ENCODE measurements at regions not wholly inside any gene's neighbourhood (a gene's known extent, or its start where the extent isn't known, plus 50 kb on each side); places are given as distances from the start of the nearest gene placed in this dataset.

DNA sequence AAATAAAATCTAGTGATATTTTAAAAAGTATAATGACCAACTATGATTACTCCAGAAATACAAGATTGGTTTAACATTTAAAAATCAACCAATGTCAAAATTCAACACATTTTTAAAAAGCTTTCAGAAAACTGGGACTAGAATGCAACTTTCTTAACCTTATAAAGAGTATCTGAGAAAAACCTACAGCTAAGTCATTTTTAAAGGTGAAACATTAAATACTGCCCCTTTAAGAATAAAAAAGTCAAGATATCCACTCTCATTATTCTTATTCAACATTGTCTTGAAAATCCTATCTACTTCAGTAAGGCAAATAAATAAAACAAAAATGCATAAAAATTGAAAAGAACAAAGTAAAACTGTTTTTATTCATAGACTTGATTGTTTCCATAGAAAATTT is 673.2 kb downstream of the UQCRFS1 start:
- TF ChIP-seq POLR2AphosphoS5 (IDR thresholded peaks at IDR 0.05; ENCODE audit: low read depth, low read length) (no peak), POLR2A (IDR thresholded peaks at IDR 0.05; ENCODE audit: low read depth, low read length) (no peak), SPI1 (IDR thresholded peaks at IDR 0.05; ENCODE audit: low read depth, low read length) (no peak)

Data from GM12891 (cell line).